Neutrophil (primary cell): ENCODE measurements at regions not wholly inside any gene's neighbourhood (a gene's known extent, or its start where the extent isn't known, plus 50 kb on each side); places are given as distances from the start of the nearest gene placed in this dataset.

Experiments used
- H3K27ac ChIP-seq: fragments of 200-600 bp; sonication (generic); 2 replicates; pipeline ENCODE4 v1.5.1; 2016; ENCODE audit warnings: mild to moderate bottlenecking, moderate library complexity
- H3K27me3 ChIP-seq: fragments of 200-600 bp; sonication (generic); 2 replicates; pipeline ENCODE4 v1.6.0; 2016; ENCODE audit warnings: mild to moderate bottlenecking
- H3K36me3 ChIP-seq: fragments of 200-600 bp; sonication (generic); 2 replicates; pipeline ENCODE4 v1.5.1; 2017
- H3K4me1 ChIP-seq, 2 experiments: fragments of 200-600 bp in 1 of 2; sonication (generic) in 1 of 2; 1 replicate in 1 of 2; 2 replicates in 1 of 2; pipeline versions ENCODE4 v1.5.1 to v1.6.1; 2013 to 2016; ENCODE audit warnings: low read depth in 1 of 2, low read length in 1 of 2, mild to moderate bottlenecking in 1 of 2, moderate library complexity in 1 of 2; ENCODE audit not compliant: control insufficient read depth in 1 of 2, insufficient read depth in 1 of 2
- H3K4me3 ChIP-seq, 2 experiments: fragments of 200-600 bp in 1 of 2; sonication (generic) in 1 of 2; 1 replicate in 1 of 2; 2 replicates in 1 of 2; pipeline ENCODE4 v1.5.1; 2013 to 2016; ENCODE audit warnings: low read depth in 1 of 2, low read length in 1 of 2, mild to moderate bottlenecking in 1 of 2, moderate library complexity in 1 of 2
- H3K9me3 ChIP-seq: fragments of 200-600 bp; sonication (generic); 2 replicates; pipeline ENCODE4 v1.5.1; 2016
- CTCF ChIP-seq: fragments of 200-600 bp; sonication (generic); IDR thresholded peaks from 2 replicates; pipeline ENCODE4 v1.5.1; 2016; ENCODE audit warnings: antibody characterized with exemption

- H3K4me1 ChIP-seq = no peaks in the 10 kb centered on the region
- no peak for TF ChIP-seq CTCF
- H3K9me3 ChIP-seq = no peaks in the 10 kb centered on the region
- no peaks in the 10 kb centered on the region for H3K27me3 ChIP-seq
- no peak overlapping the region for H3K27ac ChIP-seq
- no peaks in the 10 kb centered on the region for H3K36me3 ChIP-seq
- no peak overlapping the region for H3K4me3 ChIP-seq
Observed at GRCh38 chr2:133986081-133986837, 267.6 kb upstream of the MGAT5 start.

- no peak overlapping the region for H3K4me3 ChIP-seq
- no peak overlapping the region for H3K27ac ChIP-seq
- no peaks in the 10 kb centered on the region for H3K36me3 ChIP-seq
- no peaks in the 10 kb centered on the region for H3K9me3 ChIP-seq
- H3K27me3 ChIP-seq = no peaks in the 10 kb centered on the region
- TF ChIP-seq CTCF = no peak
- no peaks in the 10 kb centered on the region for H3K4me1 ChIP-seq
Observed at GRCh38 chr2:133986881-133987795, 266.7 kb upstream of the MGAT5 start.

- Histone ChIP-seq H3K27ac (no peak overlapping the region), H3K4me1 (no peaks in the 10 kb centered on the region), H3K4me3 (no peak overlapping the region), H3K27me3 (no peaks in the 10 kb centered on the region), H3K9me3 (no peaks in the 10 kb centered on the region), H3K36me3 (no peaks in the 10 kb centered on the region)
- no peak for TF ChIP-seq CTCF
Observed at GRCh38 chr2:133988316-133988891, 265.5 kb upstream of the MGAT5 start.

GRCh38 chr2:133991606-133992168 lies 262.2 kb upstream of the MGAT5 start:
- Histone ChIP-seq H3K27ac (no peak overlapping the region), H3K4me1 (no peaks in the 10 kb centered on the region), H3K9me3 (no peaks in the 10 kb centered on the region), H3K36me3 (no peaks in the 10 kb centered on the region), H3K4me3 (no peak overlapping the region), H3K27me3 (no peaks in the 10 kb centered on the region)
- TF ChIP-seq CTCF = no peak

- no peak for TF ChIP-seq CTCF
- no peaks in the 10 kb centered on the region for H3K4me1 ChIP-seq
- H3K9me3 ChIP-seq = no peaks in the 10 kb centered on the region
- no peak overlapping the region for H3K4me3 ChIP-seq
- no peaks in the 10 kb centered on the region for H3K27me3 ChIP-seq
- H3K36me3 ChIP-seq = no peaks in the 10 kb centered on the region
- no peak overlapping the region for H3K27ac ChIP-seq
Observed at GRCh38 chr2:133992454-133992853, 261.4 kb upstream of the MGAT5 start.
